ENCODE measurements at regions not wholly inside any gene's neighbourhood (a gene's known extent, or its start where the extent isn't known, plus 50 kb on each side); places are given as distances from the start of the nearest gene placed in this dataset.

- no peak for TF ChIP-seq ISL1 (CRISPR knock-in tag; IDR thresholded peaks at IDR 0.05)
- no peak for TF ChIP-seq POU6F1 (CRISPR knock-in tag; IDR thresholded peaks at IDR 0.05; ENCODE audit: borderline replicate concordance, low read depth)
- no peak for TF ChIP-seq TOX (CRISPR knock-in tag; IDR thresholded peaks at IDR 0.05; ENCODE audit: borderline replicate concordance)
- TF ChIP-seq SNAI2 (CRISPR knock-in tag; IDR thresholded peaks at IDR 0.05), result no peak
- no peak for TF ChIP-seq ESRRG (CRISPR knock-in tag; IDR thresholded peaks at IDR 0.05)
- no peak for TF ChIP-seq CSRNP3 (CRISPR knock-in tag; IDR thresholded peaks at IDR 0.05)
- no peak for TF ChIP-seq ZNF565 (CRISPR knock-in tag; conservative IDR thresholded peaks at IDR 0.05; ENCODE audit: low read depth)
- no peak for TF ChIP-seq TCF4 (CRISPR knock-in tag; IDR thresholded peaks at IDR 0.05; ENCODE audit: borderline replicate concordance)
- no peak for TF ChIP-seq GLIS3 (CRISPR knock-in tag; IDR thresholded peaks at IDR 0.05)
- no peak for TF ChIP-seq ZNF70 (CRISPR knock-in tag; IDR thresholded peaks at IDR 0.05)
- TF ChIP-seq CSDC2 (CRISPR knock-in tag; IDR thresholded peaks at IDR 0.05), result no peak
- TF ChIP-seq ARNTL (CRISPR knock-in tag; IDR thresholded peaks at IDR 0.05; ENCODE audit: borderline replicate concordance, low read depth), result no peak
- no peak for TF ChIP-seq ZFP30 (CRISPR knock-in tag; IDR thresholded peaks at IDR 0.05)
- no peak for TF ChIP-seq ZNF8 (CRISPR knock-in tag; IDR thresholded peaks at IDR 0.05)
- no peak for TF ChIP-seq TSHZ2 (CRISPR knock-in tag; IDR thresholded peaks at IDR 0.05)
- TF ChIP-seq PATZ1 (CRISPR knock-in tag; IDR thresholded peaks at IDR 0.05; ENCODE audit: borderline replicate concordance), result no peak
- TF ChIP-seq OSR1 (CRISPR knock-in tag; IDR thresholded peaks at IDR 0.05), result no peak
- no peak for TF ChIP-seq PPARA (CRISPR knock-in tag; IDR thresholded peaks at IDR 0.05; ENCODE audit: borderline replicate concordance)
- TF ChIP-seq BACH2 (CRISPR knock-in tag; IDR thresholded peaks at IDR 0.05; ENCODE audit: borderline replicate concordance), result no peak
- no peak for ATAC-seq
Observed at GRCh38 chr15:87710406-87710805, 546.1 kb downstream of the NTRK3 start.

- TF ChIP-seq PATZ1 (CRISPR knock-in tag; IDR thresholded peaks at IDR 0.05; ENCODE audit: borderline replicate concordance) (no peak), ARNTL (CRISPR knock-in tag; IDR thresholded peaks at IDR 0.05; ENCODE audit: borderline replicate concordance, low read depth) (no peak), PPARA (CRISPR knock-in tag; IDR thresholded peaks at IDR 0.05; ENCODE audit: borderline replicate concordance) (no peak), ZNF565 (CRISPR knock-in tag; conservative IDR thresholded peaks at IDR 0.05; ENCODE audit: low read depth) (no peak), GLIS3 (CRISPR knock-in tag; IDR thresholded peaks at IDR 0.05) (no peak), CREB5 (CRISPR knock-in tag; IDR thresholded peaks at IDR 0.05; ENCODE audit: low read depth) (no peak), RARB (CRISPR knock-in tag; IDR thresholded peaks at IDR 0.05) (no peak), SNAI2 (CRISPR knock-in tag; IDR thresholded peaks at IDR 0.05) (no peak), POU6F1 (CRISPR knock-in tag; IDR thresholded peaks at IDR 0.05; ENCODE audit: borderline replicate concordance, low read depth) (no peak), ZFP30 (CRISPR knock-in tag; IDR thresholded peaks at IDR 0.05) (no peak), OSR1 (CRISPR knock-in tag; IDR thresholded peaks at IDR 0.05) (no peak), CSRNP3 (CRISPR knock-in tag; IDR thresholded peaks at IDR 0.05) (no peak), ISL1 (CRISPR knock-in tag; IDR thresholded peaks at IDR 0.05) (no peak), ZC3H10 (CRISPR knock-in tag; IDR thresholded peaks at IDR 0.05) (no peak), ZNF70 (CRISPR knock-in tag; IDR thresholded peaks at IDR 0.05) (no peak), TCF4 (CRISPR knock-in tag; IDR thresholded peaks at IDR 0.05; ENCODE audit: borderline replicate concordance) (no peak), BACH2 (CRISPR knock-in tag; IDR thresholded peaks at IDR 0.05; ENCODE audit: borderline replicate concordance) (no peak), CSDC2 (CRISPR knock-in tag; IDR thresholded peaks at IDR 0.05) (no peak)
Observed at GRCh38 chr15:87707566-87708130, 548.9 kb downstream of the NTRK3 start.

More at GRCh38 chr15:87707566-87708130, 548.9 kb downstream of the NTRK3 start:
- ATAC-seq, result no peak

Data from SK-N-SH treated with all-trans-retinoic acid at 6 μM for 48 hours (cell line).